ENCODE measurements at regions not wholly inside any gene's neighbourhood (a gene's known extent, or its start where the extent isn't known, plus 50 kb on each side); places are given as distances from the start of the nearest gene placed in this dataset.

GRCh38 chr9:3088219-3088618, 244.3 kb upstream of the PUM3 start (continued):
- no peak for TF ChIP-seq MGA (IDR thresholded peaks at IDR 0.05)
- TF ChIP-seq SMAD2 (IDR thresholded peaks at IDR 0.05; ENCODE audit: low read depth, low read length): no peak
- no peak for TF ChIP-seq SMAD3 (CRISPR knock-in tag; conservative IDR thresholded peaks at IDR 0.05)
- no peak for TF ChIP-seq ZKSCAN8 (CRISPR knock-in tag; IDR thresholded peaks at IDR 0.05)
- no peak for TF ChIP-seq ZNF224 (CRISPR knock-in tag; IDR thresholded peaks at IDR 0.05)
- no peak for TF ChIP-seq ZNF584 (CRISPR knock-in tag; IDR thresholded peaks at IDR 0.05; ENCODE audit: low read depth)
- TF ChIP-seq SMAD1 (IDR thresholded peaks at IDR 0.05; ENCODE audit: low read depth, low read length, partially characterized antibody): no peak
- no peak for TF ChIP-seq COPS2 (conservative IDR thresholded peaks at IDR 0.05)

All from K562 (cell line).